GM23248 (cell line): ENCODE measurements at regions not wholly inside any gene's neighbourhood (a gene's known extent, or its start where the extent isn't known, plus 50 kb on each side); places are given as distances from the start of the nearest gene placed in this dataset.

Experiments used
- EZH2 ChIP-seq: fragments of 200-600 bp; sonication (generic); IDR thresholded peaks from 2 replicates; pipeline ENCODE4 v1.6.1; 2018; ENCODE audit warnings: antibody characterized with exemption, mild to moderate bottlenecking; ENCODE audit not compliant: insufficient read depth, poor library complexity, severe bottlenecking
- EZH2phosphoT487 ChIP-seq: fragments of 200-600 bp; sonication (generic); IDR thresholded peaks from 2 replicates; pipeline ENCODE4 v1.6.1; 2018; ENCODE audit warnings: antibody characterized with exemption, moderate library complexity, mild to moderate bottlenecking, low read depth; ENCODE audit not compliant: insufficient read depth

- TF ChIP-seq EZH2: no peak
- no peak for TF ChIP-seq EZH2phosphoT487
These were observed 904.1 kb upstream of the MANEA start for GRCh38 chr6:94673251-94673650.
